Peyer's patch (tissue), 4 donors: ENCODE measurements at regions not wholly inside any gene's neighbourhood (a gene's known extent, or its start where the extent isn't known, plus 50 kb on each side); places are given as distances from the start of the nearest gene placed in this dataset.

ENCODE experiments used
- DNase-seq, 3 donors: peaks; one replicate each; pipeline ENCODE4 v3.0.0-alpha.2; 2017 to 2019
- H3K27ac ChIP-seq, 4 donors: fragments of 200-600 bp; sonication (generic); one replicate each; pipeline ENCODE4 v1.5.1; 2016 to 2019
- H3K27me3 ChIP-seq, 2 donors: fragments of 200-600 bp; sonication (generic); one replicate each; pipeline ENCODE4 v1.5.1; 2019
- H3K36me3 ChIP-seq, 3 donors: fragments of 200-600 bp; sonication (generic); one replicate each; pipeline ENCODE4 v1.5.1; 2016 to 2019
- H3K4me1 ChIP-seq, 4 donors: fragments of 200-600 bp; sonication (generic); one replicate each; pipeline ENCODE4 v1.5.1; 2016 to 2019
- H3K4me3 ChIP-seq, 4 donors: fragments of 200-600 bp; sonication (generic); 1 replicate in 3 of 4; 2 replicates in 1 of 4; pipeline ENCODE4 v1.5.1; 2016 to 2019; ENCODE audit warnings: mild to moderate bottlenecking in 1 of 4
- H3K9me3 ChIP-seq, 4 donors: fragments of 200-600 bp; sonication (generic); one replicate each; pipeline ENCODE4 v1.5.1; 2016 to 2019; ENCODE audit warnings: mild to moderate bottlenecking in 1 of 4
- POLR2A ChIP-seq, 2 donors: fragments of 450-650 bp; IDR thresholded peaks; one replicate each; pipeline ENCODE4 v1.5.1; 2017; ENCODE audit warnings: antibody characterized with exemption in 2 of 2, mild to moderate bottlenecking in 2 of 2, moderate library complexity in 2 of 2
- TF ChIP-seq, protein P1 (sequence below), 6 experiments: fragments of 450-650 bp in 4 of 6; fragments of 200-600 bp in 2 of 6; sonication (generic) in 1 of 6; IDR thresholded peaks; one replicate each; pipeline ENCODE4 v1.5.1; 2017 to 2019; ENCODE audit warnings: antibody characterized with exemption in 6 of 6, mild to moderate bottlenecking in 3 of 6, moderate library complexity in 1 of 6

DNA sequence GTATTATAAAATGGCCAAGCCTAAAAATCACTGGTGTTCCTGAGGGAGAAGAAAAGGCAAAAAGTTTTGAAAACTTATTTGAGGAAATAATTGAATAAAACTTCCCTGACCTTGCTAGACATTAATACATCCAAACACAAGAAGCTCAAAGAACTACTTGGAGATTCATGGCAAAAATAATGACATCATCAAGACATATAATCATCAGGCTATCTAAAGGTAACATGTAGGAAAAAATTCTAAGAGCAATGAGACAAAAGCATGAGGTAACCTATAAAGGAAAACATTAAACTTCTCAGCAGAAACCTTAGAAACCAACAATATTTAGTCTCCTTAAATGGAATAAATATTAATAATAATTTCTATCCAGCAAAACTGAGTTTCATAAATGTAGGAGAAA, 887.6 kb downstream of the PCDH19 start:
- Histone ChIP-seq H3K27ac (no peak overlapping the region), H3K4me1 (no peaks in the 10 kb centered on the region), H3K9me3 (no peaks in the 10 kb centered on the region), H3K4me3 (no peak overlapping the region), H3K27me3 (no peaks in the 10 kb centered on the region), H3K36me3 (no peaks in the 10 kb centered on the region)
- DNase-seq = no peak
- TF ChIP-seq POLR2A (IDR thresholded peaks at IDR 0.05) = no peak
- TF ChIP-seq, protein P1, sequence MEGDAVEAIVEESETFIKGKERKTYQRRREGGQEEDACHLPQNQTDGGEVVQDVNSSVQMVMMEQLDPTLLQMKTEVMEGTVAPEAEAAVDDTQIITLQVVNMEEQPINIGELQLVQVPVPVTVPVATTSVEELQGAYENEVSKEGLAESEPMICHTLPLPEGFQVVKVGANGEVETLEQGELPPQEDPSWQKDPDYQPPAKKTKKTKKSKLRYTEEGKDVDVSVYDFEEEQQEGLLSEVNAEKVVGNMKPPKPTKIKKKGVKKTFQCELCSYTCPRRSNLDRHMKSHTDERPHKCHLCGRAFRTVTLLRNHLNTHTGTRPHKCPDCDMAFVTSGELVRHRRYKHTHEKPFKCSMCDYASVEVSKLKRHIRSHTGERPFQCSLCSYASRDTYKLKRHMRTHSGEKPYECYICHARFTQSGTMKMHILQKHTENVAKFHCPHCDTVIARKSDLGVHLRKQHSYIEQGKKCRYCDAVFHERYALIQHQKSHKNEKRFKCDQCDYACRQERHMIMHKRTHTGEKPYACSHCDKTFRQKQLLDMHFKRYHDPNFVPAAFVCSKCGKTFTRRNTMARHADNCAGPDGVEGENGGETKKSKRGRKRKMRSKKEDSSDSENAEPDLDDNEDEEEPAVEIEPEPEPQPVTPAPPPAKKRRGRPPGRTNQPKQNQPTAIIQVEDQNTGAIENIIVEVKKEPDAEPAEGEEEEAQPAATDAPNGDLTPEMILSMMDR (IDR thresholded peaks at IDR 0.05) = no peak

GRCh38 chrX:99507768-99508167, 902.3 kb downstream of the PCDH19 start:
- no peak for DNase-seq
- TF ChIP-seq, protein P1 (IDR thresholded peaks at IDR 0.05) = no peak
- no peak for TF ChIP-seq POLR2A (IDR thresholded peaks at IDR 0.05)
- Histone ChIP-seq H3K9me3 (no peaks in the 10 kb centered on the region), H3K27ac (no peak overlapping the region), H3K36me3 (no peaks in the 10 kb centered on the region), H3K4me3 (no peak overlapping the region), H3K27me3 (no peaks in the 10 kb centered on the region), H3K4me1 (no peaks in the 10 kb centered on the region)

DNA sequence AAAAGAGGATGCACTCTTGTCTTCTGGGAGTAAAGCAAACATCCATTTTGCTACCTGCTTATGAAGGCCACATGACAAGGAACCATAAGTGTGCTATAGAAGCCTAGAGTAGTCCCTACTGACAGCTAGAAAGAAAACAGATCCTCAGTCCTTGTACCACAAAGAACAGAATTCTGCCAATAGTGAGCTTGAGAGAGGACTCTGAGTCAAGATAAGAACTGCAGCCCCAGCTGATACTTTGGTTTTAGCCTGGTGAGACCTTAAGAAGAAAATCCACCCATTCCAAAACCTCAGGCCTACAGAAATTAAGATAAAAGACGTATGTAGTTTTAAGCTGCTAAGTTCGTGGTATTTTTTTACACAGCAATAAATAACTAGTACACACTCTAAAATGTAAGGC, 914.6 kb downstream of the PCDH19 start:
- Histone ChIP-seq H3K27me3 (no peaks in the 10 kb centered on the region), H3K27ac (no peak overlapping the region), H3K4me1 (no peaks in the 10 kb centered on the region), H3K4me3 (no peak overlapping the region), H3K9me3 (no peaks in the 10 kb centered on the region), H3K36me3 (no peaks in the 10 kb centered on the region)
- TF ChIP-seq POLR2A (IDR thresholded peaks at IDR 0.05) = no peak
- TF ChIP-seq, protein P1 (IDR thresholded peaks at IDR 0.05) = no peak
- DNase-seq = no peak

GRCh38 chrX:99494668-99495067, 915.4 kb downstream of the PCDH19 start:
- Histone ChIP-seq H3K27me3 (no peaks in the 10 kb centered on the region), H3K4me1 (no peaks in the 10 kb centered on the region), H3K27ac (no peak overlapping the region), H3K4me3 (no peak overlapping the region), H3K36me3 (no peaks in the 10 kb centered on the region), H3K9me3 (no peaks in the 10 kb centered on the region)
- no peak for DNase-seq
- TF ChIP-seq, protein P1 (IDR thresholded peaks at IDR 0.05) = no peak
- no peak for TF ChIP-seq POLR2A (IDR thresholded peaks at IDR 0.05)

- Histone ChIP-seq H3K27ac (no peak overlapping the region), H3K36me3 (no peaks in the 10 kb centered on the region), H3K4me1 (no peaks in the 10 kb centered on the region), H3K27me3 (no peaks in the 10 kb centered on the region), H3K4me3 (no peak overlapping the region), H3K9me3 (no peaks in the 10 kb centered on the region)
- TF ChIP-seq POLR2A (IDR thresholded peaks at IDR 0.05) = no peak
- TF ChIP-seq, protein P1 (IDR thresholded peaks at IDR 0.05) = no peak
- DNase-seq = no peak
Observed at GRCh38 chrX:99480728-99481127, 929.3 kb downstream of the PCDH19 start.

DNA sequence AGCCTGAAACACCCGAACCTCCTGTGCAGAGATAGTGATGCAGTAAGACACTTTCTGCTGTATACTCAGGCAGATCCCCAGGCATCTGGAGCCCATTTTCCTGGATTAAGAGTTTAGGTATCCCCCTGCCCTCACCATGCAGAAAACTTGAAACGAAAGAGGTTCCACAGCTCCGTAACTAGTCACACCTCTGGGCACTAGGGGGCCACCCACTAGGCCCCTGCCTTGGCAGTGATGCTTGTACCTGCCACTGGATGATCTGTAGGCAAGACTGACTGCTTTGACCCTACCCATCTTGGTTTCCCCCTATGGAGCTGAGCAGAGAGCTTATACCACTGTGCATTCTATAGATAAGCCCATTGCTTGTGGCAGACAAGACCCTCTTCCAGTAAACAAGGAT, 940.6 kb downstream of the PCDH19 start:
- H3K27ac ChIP-seq = no peak overlapping the region
- H3K27me3 ChIP-seq = no peaks in the 10 kb centered on the region
- no peak for DNase-seq
- no peak for TF ChIP-seq POLR2A (IDR thresholded peaks at IDR 0.05)
- H3K4me3 ChIP-seq = no peak overlapping the region
- no peaks in the 10 kb centered on the region for H3K9me3 ChIP-seq
- no peaks in the 10 kb centered on the region for H3K36me3 ChIP-seq
- no peaks in the 10 kb centered on the region for H3K4me1 ChIP-seq
